HCT116 (cell line): ENCODE measurements at regions not wholly inside any gene's neighbourhood (a gene's known extent, or its start where the extent isn't known, plus 50 kb on each side); places are given as distances from the start of the nearest gene placed in this dataset.

Experiments
- ATAC-seq: fragments of 200-7000 bp; cut with Tn5 transposase; 2 replicates; pipeline ENCODE4 v1.9.1; 2020; ENCODE audit warnings: mild to moderate bottlenecking, moderate library complexity
- BruUV-seq: library from RNA; stranded (reverse); fragments of 400-500 nt; replicated peaks from 2 replicates; lab custom pipeline; 2021; lab: Mats Ljungman, UMichigan
- CTCF ChIA-PET: fragments of 300-600 bp; sonication (Branson Sonifier 250); formaldehyde crosslinking; loops from one replicate; lab custom pipeline; 2021; ENCODE audit warnings: antibody characterized with exemption; lab: Charles Lee
- POLR2A ChIA-PET: fragments of 300-600, 350-600 bp; sonication (Branson Sonifier 250); formaldehyde crosslinking; loops from one replicate; lab custom pipeline; 2021; ENCODE audit warnings: antibody characterized with exemption; lab: Charles Lee
- RAD21 ChIA-PET, 2 experiments: fragments of 300-600 bp; sonication (Branson Sonifier 250); formaldehyde crosslinking; loops; one replicate each; lab custom pipeline; 2023; ENCODE audit warnings: low total read pairs in 2 of 2; ENCODE audit not compliant: uncharacterized antibody in 2 of 2, unreplicated experiment in 2 of 2, low non-redundant PET in 1 of 2; lab: Charles Lee
- DNase-seq: peaks from one replicate; pipeline ENCODE4 v3.0.0-alpha.2; 2010; ENCODE audit warnings: low read depth, low spot score
- H2AFZ ChIP-seq: fragments of 200-600 bp; shearing (Covaris generic), sonication (generic); 2 replicates; pipeline ENCODE4 v1.6.1; 2017; ENCODE audit warnings: low read depth, mixed run types, mixed read lengths, antibody characterized with exemption, low read length; ENCODE audit not compliant: poor library complexity, severe bottlenecking
- H3K27ac ChIP-seq: 2 replicates; pipeline ENCODE4 v1.5.1; 2012; ENCODE audit warnings: low read depth, low read length
- H3K27me3 ChIP-seq: fragments of 200-600 bp; sonication (generic); 2 replicates; pipeline ENCODE4 v1.6.1; 2016; ENCODE audit warnings: mixed run types, low read length, mixed read lengths; ENCODE audit not compliant: insufficient read depth
- H3K36me3 ChIP-seq, 2 experiments: fragments of 200-500 bp in 1 of 2; fragments of 200-600 bp in 1 of 2; sonication (Bioruptor generic) in 1 of 2; sonication (generic) in 1 of 2; 2 replicates each; pipeline versions ENCODE4 v1.5.1 to v1.6.1; 2014 to 2016; ENCODE audit warnings: low read length in 2 of 2, inconsistent platforms in 1 of 2, mixed read lengths in 1 of 2, mixed run types in 1 of 2; ENCODE audit not compliant: insufficient read depth in 2 of 2, control insufficient read depth in 1 of 2
- H3K4me1 ChIP-seq, 2 experiments: fragments of 200-600 bp in 1 of 2; sonication (generic) in 1 of 2; 2 replicates each; pipeline versions ENCODE4 v1.5.1 to v1.6.1; 2012 to 2017; ENCODE audit warnings: low read length in 2 of 2, inconsistent platforms in 1 of 2, mild to moderate bottlenecking in 1 of 2, mixed read lengths in 1 of 2, mixed run types in 1 of 2, moderate library complexity in 1 of 2; ENCODE audit not compliant: insufficient read depth in 2 of 2, control insufficient read depth in 1 of 2
- H3K4me2 ChIP-seq: fragments of 200-600 bp; sonication (generic); 2 replicates; pipeline ENCODE4 v1.6.1; 2017; ENCODE audit warnings: mixed run types, low read length, mixed read lengths
- H3K4me3 ChIP-seq, 2 experiments: fragments of 200-600 bp in 1 of 2; sonication (generic) in 1 of 2; replicated peaks in 1 of 2; 2 replicates each; pipeline ENCODE4 v1.5.1; 2011 to 2016; ENCODE audit warnings: low read length in 2 of 2, control low read depth in 1 of 2, low read depth in 1 of 2, mild to moderate bottlenecking in 1 of 2, mixed read lengths in 1 of 2, mixed run types in 1 of 2
- H3K79me2 ChIP-seq: fragments of 200-600 bp; sonication (generic); 2 replicates; pipeline ENCODE4 v1.6.1; 2017; ENCODE audit warnings: mild to moderate bottlenecking, mixed run types, low read length, moderate library complexity, mixed read lengths; ENCODE audit not compliant: insufficient read depth
- H3K9ac ChIP-seq: fragments of 200-600 bp; sonication (generic); 2 replicates; pipeline ENCODE4 v1.6.1; 2016; ENCODE audit warnings: low read length, mixed read lengths
- H3K9me2 ChIP-seq: fragments of 200-600 bp; sonication (generic), shearing (Covaris generic); 2 replicates; pipeline ENCODE4 v1.6.1; 2017; ENCODE audit warnings: mixed run types, mild to moderate bottlenecking, moderate library complexity; ENCODE audit not compliant: insufficient read depth
- H3K9me3 ChIP-seq, 2 experiments: fragments of 200-500 bp in 1 of 2; fragments of 200-600 bp in 1 of 2; sonication (Bioruptor generic) in 1 of 2; sonication (generic) in 1 of 2; 2 replicates each; pipeline ENCODE4 v1.6.1; 2014 to 2017; ENCODE audit warnings: low read length in 2 of 2, mixed read lengths in 2 of 2, inconsistent platforms in 1 of 2, low read depth in 1 of 2, mild to moderate bottlenecking in 1 of 2, mixed run types in 1 of 2, moderate library complexity in 1 of 2; ENCODE audit not compliant: control insufficient read depth in 1 of 2, insufficient read depth in 1 of 2
- H4K20me1 ChIP-seq: fragments of 200-600 bp; sonication (generic), shearing (Covaris generic); 2 replicates; pipeline ENCODE4 v1.6.1; 2017; ENCODE audit warnings: mixed run types, mild to moderate bottlenecking, moderate library complexity; ENCODE audit not compliant: insufficient read depth
- EGR1 ChIP-seq: IDR thresholded peaks from 2 replicates; pipeline ENCODE4 v1.6.1; 2012; ENCODE audit warnings: low read depth
- EZH2 ChIP-seq: fragments of 200-600 bp; sonication (generic); IDR thresholded peaks from 2 replicates; pipeline ENCODE4 v1.6.1; 2017; ENCODE audit warnings: antibody characterized with exemption, mixed run types
- EZH2phosphoT487 ChIP-seq: fragments of 200-600 bp; IDR thresholded peaks from 2 replicates; pipeline ENCODE4 v1.6.1; 2018; ENCODE audit warnings: antibody characterized with exemption, borderline replicate concordance
- FOSL1 ChIP-seq: IDR thresholded peaks from 2 replicates; pipeline ENCODE4 v1.6.1; 2012; ENCODE audit warnings: low read depth
- JUND ChIP-seq: IDR thresholded peaks from 2 replicates; pipeline ENCODE4 v1.6.1; 2012
- RAD21 ChIP-seq: IDR thresholded peaks from 2 replicates; pipeline ENCODE4 v1.6.1; 2012; ENCODE audit warnings: low read depth, mild to moderate bottlenecking
- SRF ChIP-seq: IDR thresholded peaks from 2 replicates; pipeline ENCODE4 v1.6.1; 2012; ENCODE audit warnings: low read depth
- TCF7L2 ChIP-seq: IDR thresholded peaks from 2 replicates; pipeline ENCODE4 v1.7.0; 2011; ENCODE audit warnings: borderline replicate concordance, inconsistent platforms; ENCODE audit not compliant: insufficient read depth, insufficient read length; ENCODE audit errors: extremely low read depth
- YY1 ChIP-seq: IDR thresholded peaks from 2 replicates; pipeline ENCODE4 v1.6.1; 2011; ENCODE audit warnings: low read length, low read depth, moderate library complexity, mild to moderate bottlenecking; ENCODE audit not compliant: insufficient replicate concordance; ENCODE audit errors: extremely low read depth
- ZFX ChIP-seq: fragments of 450-650 bp; IDR thresholded peaks from 2 replicates; pipeline ENCODE4 v1.6.1; 2017
- ZNF274 ChIP-seq: fragments of 200-500 bp; sonication (Bioruptor generic); IDR thresholded peaks from 2 replicates; pipeline ENCODE4 v1.6.1; 2014; ENCODE audit warnings: mild to moderate bottlenecking, low read depth, low read length, inconsistent platforms
- intact Hi-C: fragments of 100-400 bp; cut with micrococcal nuclease; formaldehyde crosslinking; loops from 2 replicates; pipeline ENCODE4 v1.10.0; 2022
- TF ChIP-seq, protein P1 (sequence below): IDR thresholded peaks from 2 replicates; pipeline ENCODE4 v1.6.1; 2012
- TF ChIP-seq, protein P2 (sequence below): IDR thresholded peaks from 2 replicates; pipeline ENCODE4 v1.6.1; 2012; ENCODE audit warnings: low read depth

DNA sequence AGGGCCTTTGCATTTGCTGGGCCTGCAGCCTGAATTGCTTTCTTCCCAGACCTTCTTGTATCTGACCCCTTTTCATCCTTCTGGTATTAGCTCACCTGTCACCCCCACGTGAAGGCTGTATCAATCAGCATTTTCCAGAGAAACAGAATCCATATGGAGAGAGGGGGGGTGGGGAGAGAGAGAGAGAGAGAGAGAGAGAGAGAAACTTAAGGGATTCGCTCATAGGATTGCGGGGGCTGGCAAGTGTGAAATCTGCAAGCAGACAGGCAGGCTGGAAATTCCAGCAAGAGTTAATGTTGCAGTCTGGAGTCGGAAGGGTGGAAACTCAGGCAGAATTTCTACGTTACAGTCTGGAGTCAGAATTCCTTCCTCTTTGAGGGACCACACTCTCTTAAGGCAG is 410.7 kb upstream of the SULF2 start:
- H3K4me2 ChIP-seq = no peak overlapping the region
- no peaks in the 10 kb centered on the region for H3K4me1 ChIP-seq
- POLR2A ChIA-PET = no interaction called here
- no peaks in the 10 kb centered on the region for H4K20me1 ChIP-seq
- TF ChIP-seq ZNF274 (no peak), ZFX (no peak), JUND (no peak), EGR1 (no peak), SRF (no peak), FOSL1 (no peak), YY1 (no peak), RAD21 (no peak), EZH2 (no peak), EZH2phosphoT487 (no peak), TCF7L2 (no peak)
- TF ChIP-seq, protein P1, sequence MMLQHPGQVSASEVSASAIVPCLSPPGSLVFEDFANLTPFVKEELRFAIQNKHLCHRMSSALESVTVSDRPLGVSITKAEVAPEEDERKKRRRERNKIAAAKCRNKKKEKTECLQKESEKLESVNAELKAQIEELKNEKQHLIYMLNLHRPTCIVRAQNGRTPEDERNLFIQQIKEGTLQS = no peak
- TF ChIP-seq, protein P2, sequence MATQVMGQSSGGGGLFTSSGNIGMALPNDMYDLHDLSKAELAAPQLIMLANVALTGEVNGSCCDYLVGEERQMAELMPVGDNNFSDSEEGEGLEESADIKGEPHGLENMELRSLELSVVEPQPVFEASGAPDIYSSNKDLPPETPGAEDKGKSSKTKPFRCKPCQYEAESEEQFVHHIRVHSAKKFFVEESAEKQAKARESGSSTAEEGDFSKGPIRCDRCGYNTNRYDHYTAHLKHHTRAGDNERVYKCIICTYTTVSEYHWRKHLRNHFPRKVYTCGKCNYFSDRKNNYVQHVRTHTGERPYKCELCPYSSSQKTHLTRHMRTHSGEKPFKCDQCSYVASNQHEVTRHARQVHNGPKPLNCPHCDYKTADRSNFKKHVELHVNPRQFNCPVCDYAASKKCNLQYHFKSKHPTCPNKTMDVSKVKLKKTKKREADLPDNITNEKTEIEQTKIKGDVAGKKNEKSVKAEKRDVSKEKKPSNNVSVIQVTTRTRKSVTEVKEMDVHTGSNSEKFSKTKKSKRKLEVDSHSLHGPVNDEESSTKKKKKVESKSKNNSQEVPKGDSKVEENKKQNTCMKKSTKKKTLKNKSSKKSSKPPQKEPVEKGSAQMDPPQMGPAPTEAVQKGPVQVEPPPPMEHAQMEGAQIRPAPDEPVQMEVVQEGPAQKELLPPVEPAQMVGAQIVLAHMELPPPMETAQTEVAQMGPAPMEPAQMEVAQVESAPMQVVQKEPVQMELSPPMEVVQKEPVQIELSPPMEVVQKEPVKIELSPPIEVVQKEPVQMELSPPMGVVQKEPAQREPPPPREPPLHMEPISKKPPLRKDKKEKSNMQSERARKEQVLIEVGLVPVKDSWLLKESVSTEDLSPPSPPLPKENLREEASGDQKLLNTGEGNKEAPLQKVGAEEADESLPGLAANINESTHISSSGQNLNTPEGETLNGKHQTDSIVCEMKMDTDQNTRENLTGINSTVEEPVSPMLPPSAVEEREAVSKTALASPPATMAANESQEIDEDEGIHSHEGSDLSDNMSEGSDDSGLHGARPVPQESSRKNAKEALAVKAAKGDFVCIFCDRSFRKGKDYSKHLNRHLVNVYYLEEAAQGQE = no peak
- CTCF ChIA-PET = no interaction called here
- no peak overlapping the region for H3K9ac ChIP-seq
- H3K4me3 ChIP-seq = no peak overlapping the region
- H3K36me3 ChIP-seq = no peaks in the 10 kb centered on the region
- no peaks in the 10 kb centered on the region for H3K9me2 ChIP-seq
- DNase-seq (no peak), ATAC-seq (no peak)
- no peak overlapping the region for H3K27ac ChIP-seq
- no peak overlapping the region for H2AFZ ChIP-seq
- no TSS peak for BruUV-seq
- RAD21 ChIA-PET = no interaction called here
- no peaks in the 10 kb centered on the region for H3K79me2 ChIP-seq
- H3K9me3 ChIP-seq = no peaks in the 10 kb centered on the region
- intact Hi-C loops = no loop called here
- no peaks in the 10 kb centered on the region for H3K27me3 ChIP-seq
